Suprapubic skin (tissue), 4 donors: ENCODE measurements at regions not wholly inside any gene's neighbourhood (a gene's known extent, or its start where the extent isn't known, plus 50 kb on each side); places are given as distances from the start of the nearest gene placed in this dataset.
A peak's percentile ranks its signal among the peaks of the same experiment; 100 is the strongest.

Experiments used
- DNase-seq, 2 donors: peaks; one replicate each; pipeline ENCODE4 v3.0.0-alpha.2; 2019; ENCODE audit warnings: low spot score in 2 of 2
- H3K27ac ChIP-seq: fragments of 200-600 bp; sonication (generic); one replicate; pipeline ENCODE4 v1.5.1; 2019
- H3K27me3 ChIP-seq: fragments of 200-600 bp; sonication (generic); one replicate; pipeline ENCODE4 v1.5.1; 2019
- H3K36me3 ChIP-seq: fragments of 200-600 bp; sonication (generic); one replicate; pipeline ENCODE4 v1.5.1; 2019
- H3K4me1 ChIP-seq: fragments of 200-600 bp; sonication (generic); one replicate; pipeline ENCODE4 v1.5.1; 2019
- H3K4me3 ChIP-seq: fragments of 200-600 bp; sonication (generic); one replicate; pipeline ENCODE4 v1.5.1; 2019; ENCODE audit warnings: mild to moderate bottlenecking
- H3K9me3 ChIP-seq: fragments of 200-600 bp; sonication (generic); one replicate; pipeline ENCODE4 v1.5.1; 2019
- EP300 ChIP-seq: sonication (generic); formaldehyde crosslinking; IDR thresholded peaks from one replicate; pipeline ENCODE4 v1.6.1; 2017; ENCODE audit warnings: antibody characterized with exemption
- POLR2A ChIP-seq, 2 donors: fragments of 450-650 bp; IDR thresholded peaks; one replicate each; pipeline ENCODE4 v1.6.1; 2017; ENCODE audit warnings: antibody characterized with exemption in 2 of 2, mild to moderate bottlenecking in 2 of 2, moderate library complexity in 2 of 2
- POLR2AphosphoS5 ChIP-seq, 3 donors: sonication (generic); formaldehyde crosslinking; IDR thresholded peaks; one replicate each; pipeline ENCODE4 v1.6.1; 2017; ENCODE audit warnings: antibody characterized with exemption in 3 of 3
- WGBS: methylation state at CpG from one replicate; pipeline ENCODE4 v1.1.5; 2018; 5-methylcytosine and 5-hydroxymethylcytosine counted together
- TF ChIP-seq, protein P1 (sequence below), 2 donors: fragments of 200-600 bp in 1 of 2; fragments of 450-650 bp in 1 of 2; sonication (generic) in 1 of 2; IDR thresholded peaks; one replicate each; pipeline ENCODE4 v1.5.1; 2016 to 2019; ENCODE audit warnings: antibody characterized with exemption in 2 of 2, mild to moderate bottlenecking in 1 of 2, moderate library complexity in 1 of 2

DNA sequence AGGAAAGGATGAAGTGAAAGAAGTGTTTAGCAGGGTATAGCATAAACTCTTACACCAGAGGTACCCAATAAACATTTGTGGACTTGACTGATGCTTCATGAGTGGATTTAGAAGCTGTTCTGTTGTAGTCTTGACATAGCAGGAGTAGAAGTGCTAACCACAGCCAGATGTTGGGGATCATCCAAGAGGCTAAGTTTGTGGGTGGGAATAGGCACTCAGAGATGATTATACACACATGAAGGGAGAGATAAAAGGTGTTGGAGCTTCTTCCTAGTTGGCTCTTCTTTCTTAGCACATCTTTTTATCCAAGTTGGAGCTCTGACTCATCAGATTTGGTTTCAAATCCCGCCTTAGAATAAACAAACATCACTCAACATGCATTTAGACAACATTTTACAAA is 166.7 kb upstream of the E2F7 start:
- no peak for TF ChIP-seq POLR2AphosphoS5 (IDR thresholded peaks at IDR 0.05)
- TF ChIP-seq POLR2A (IDR thresholded peaks at IDR 0.05): no peak
- TF ChIP-seq, protein P1, sequence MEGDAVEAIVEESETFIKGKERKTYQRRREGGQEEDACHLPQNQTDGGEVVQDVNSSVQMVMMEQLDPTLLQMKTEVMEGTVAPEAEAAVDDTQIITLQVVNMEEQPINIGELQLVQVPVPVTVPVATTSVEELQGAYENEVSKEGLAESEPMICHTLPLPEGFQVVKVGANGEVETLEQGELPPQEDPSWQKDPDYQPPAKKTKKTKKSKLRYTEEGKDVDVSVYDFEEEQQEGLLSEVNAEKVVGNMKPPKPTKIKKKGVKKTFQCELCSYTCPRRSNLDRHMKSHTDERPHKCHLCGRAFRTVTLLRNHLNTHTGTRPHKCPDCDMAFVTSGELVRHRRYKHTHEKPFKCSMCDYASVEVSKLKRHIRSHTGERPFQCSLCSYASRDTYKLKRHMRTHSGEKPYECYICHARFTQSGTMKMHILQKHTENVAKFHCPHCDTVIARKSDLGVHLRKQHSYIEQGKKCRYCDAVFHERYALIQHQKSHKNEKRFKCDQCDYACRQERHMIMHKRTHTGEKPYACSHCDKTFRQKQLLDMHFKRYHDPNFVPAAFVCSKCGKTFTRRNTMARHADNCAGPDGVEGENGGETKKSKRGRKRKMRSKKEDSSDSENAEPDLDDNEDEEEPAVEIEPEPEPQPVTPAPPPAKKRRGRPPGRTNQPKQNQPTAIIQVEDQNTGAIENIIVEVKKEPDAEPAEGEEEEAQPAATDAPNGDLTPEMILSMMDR (IDR thresholded peaks at IDR 0.05): no peak
- TF ChIP-seq EP300: no peak
- H3K27ac ChIP-seq: peak overlapping the region; percentile 67
- H3K9me3 ChIP-seq: no peaks in the 10 kb centered on the region
- H3K4me3 ChIP-seq: no peak overlapping the region
- no peaks in the 10 kb centered on the region for H3K27me3 ChIP-seq
- H3K4me1 ChIP-seq: peaks cover 24% of the 10 kb centered on the region
- H3K36me3 ChIP-seq: no peaks in the 10 kb centered on the region
- DNase-seq: no peak
- 39% methylated on average over 1 of the region's 1 CpG for WGBS

DNA sequence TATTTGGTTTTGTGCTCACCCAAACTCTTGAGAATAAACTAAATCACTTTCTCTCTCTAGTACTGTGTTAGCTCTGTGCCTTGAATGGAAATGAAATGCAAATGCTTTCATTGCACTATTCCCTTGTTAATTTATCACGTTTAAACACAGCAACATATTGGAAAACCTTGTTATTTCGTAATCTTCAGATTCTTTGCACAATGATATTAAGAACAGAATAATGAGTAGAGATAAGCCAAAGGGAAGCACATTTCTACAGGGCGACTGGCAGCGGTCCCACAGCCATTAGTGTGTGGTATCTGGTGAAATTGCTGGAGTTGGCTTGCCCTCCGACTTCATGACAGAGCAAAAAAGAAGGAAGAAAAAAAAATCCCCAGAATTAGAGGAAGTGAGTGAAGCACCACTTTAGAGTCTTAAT is 166.1 kb upstream of the E2F7 start:
- H3K27me3 ChIP-seq: no peaks in the 10 kb centered on the region
- H3K9me3 ChIP-seq: no peaks in the 10 kb centered on the region
- H3K4me1 ChIP-seq: peaks cover 24% of the 10 kb centered on the region
- H3K27ac ChIP-seq: peak overlapping the region; percentile 67
- no peak overlapping the region for H3K4me3 ChIP-seq
- TF ChIP-seq POLR2A (IDR thresholded peaks at IDR 0.05) (no peak), POLR2AphosphoS5 (IDR thresholded peaks at IDR 0.05) (no peak), EP300 (no peak)
- TF ChIP-seq, protein P1 (IDR thresholded peaks at IDR 0.05): no peak
- no peaks in the 10 kb centered on the region for H3K36me3 ChIP-seq
- peak; percentile 85 to 88 for DNase-seq
- WGBS: 10% methylated on average over 5 of the region's 5 CpGs

- no peak overlapping the region for H3K27ac ChIP-seq
- DNase-seq: no peak
- no peaks in the 10 kb centered on the region for H3K36me3 ChIP-seq
- no peak for TF ChIP-seq EP300
- no peak for TF ChIP-seq POLR2A (IDR thresholded peaks at IDR 0.05)
- TF ChIP-seq, protein P1 (IDR thresholded peaks at IDR 0.05): no peak
- peaks cover 24% of the 10 kb centered on the region for H3K4me1 ChIP-seq
- no peaks in the 10 kb centered on the region for H3K27me3 ChIP-seq
- 34% methylated on average over 6 of the region's 6 CpGs for WGBS
- H3K4me3 ChIP-seq: no peak overlapping the region
- no peaks in the 10 kb centered on the region for H3K9me3 ChIP-seq
Measured at GRCh38 chr12:77229640-77230442, 164.5 kb upstream of the E2F7 start.

GRCh38 chr12:77228376-77228775 is 163.0 kb upstream of the E2F7 start:
- no peaks in the 10 kb centered on the region for H3K9me3 ChIP-seq
- no peak for DNase-seq
- H3K4me3 ChIP-seq: no peak overlapping the region
- no peak overlapping the region for H3K27ac ChIP-seq
- peaks cover 24% of the 10 kb centered on the region for H3K4me1 ChIP-seq
- no peak for TF ChIP-seq POLR2A (IDR thresholded peaks at IDR 0.05)
- no peak for TF ChIP-seq EP300
- TF ChIP-seq, protein P1 (IDR thresholded peaks at IDR 0.05): no peak
- TF ChIP-seq POLR2AphosphoS5 (IDR thresholded peaks at IDR 0.05): no peak
- no peaks in the 10 kb centered on the region for H3K27me3 ChIP-seq
- 96% methylated on average over 1 of the region's 1 CpG for WGBS
- no peaks in the 10 kb centered on the region for H3K36me3 ChIP-seq

- DNase-seq: no peak
- no peaks in the 10 kb centered on the region for H3K36me3 ChIP-seq
- no peaks in the 10 kb centered on the region for H3K9me3 ChIP-seq
- 100% methylated on average over 1 of the region's 1 CpG for WGBS
- TF ChIP-seq EP300 (no peak), POLR2A (IDR thresholded peaks at IDR 0.05) (no peak), POLR2AphosphoS5 (IDR thresholded peaks at IDR 0.05) (no peak)
- TF ChIP-seq, protein P1 (IDR thresholded peaks at IDR 0.05): no peak
- H3K4me1 ChIP-seq: peaks cover 12% of the 10 kb centered on the region
- no peaks in the 10 kb centered on the region for H3K27me3 ChIP-seq
- H3K4me3 ChIP-seq: no peak overlapping the region
- H3K27ac ChIP-seq: no peak overlapping the region
Measured at GRCh38 chr12:77226368-77226767, 161.0 kb upstream of the E2F7 start.
